ENCODE measurements at regions not wholly inside any gene's neighbourhood (a gene's known extent, or its start where the extent isn't known, plus 50 kb on each side); places are given as distances from the start of the nearest gene placed in this dataset.

DNA sequence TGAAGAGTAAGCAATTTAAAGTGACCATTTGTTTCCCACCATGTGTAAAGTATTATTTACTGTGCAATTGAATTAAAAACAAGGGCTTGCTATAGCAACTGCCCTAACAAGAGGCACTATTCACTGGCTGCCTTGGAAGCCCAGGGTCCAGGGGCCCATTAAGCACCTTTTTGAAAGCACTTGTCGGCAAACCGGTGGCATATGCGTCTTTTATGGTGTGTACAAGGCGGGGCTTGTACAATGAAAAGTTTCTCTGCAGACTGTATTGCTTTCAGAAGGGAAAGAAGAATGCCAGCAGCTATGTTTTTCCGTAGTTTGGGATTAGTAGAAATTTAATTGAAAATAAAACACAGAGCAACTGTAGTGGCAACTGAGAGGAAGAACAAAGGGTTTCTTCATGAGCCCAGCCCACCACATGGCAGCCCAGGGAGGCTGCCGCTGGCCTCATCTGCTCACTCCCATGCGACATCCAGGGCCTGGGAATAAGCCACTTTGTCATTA, 279.5 kb upstream of the PARD3B start:
- TF ChIP-seq CTCF (conservative IDR thresholded peaks at IDR 0.05; ENCODE audit: low read depth in 2 of 2), result no peak
- TF ChIP-seq REST (IDR thresholded peaks at IDR 0.05; ENCODE audit: unreplicated experiment), result no peak
- TF ChIP-seq JUNB (IDR thresholded peaks at IDR 0.05; ENCODE audit: unreplicated experiment), result no peak
- no peak for TF ChIP-seq POLR2AphosphoS5 (IDR thresholded peaks at IDR 0.05; ENCODE audit: low read depth)
- no peak for TF ChIP-seq CREB1 (CRISPR knock-in tag; IDR thresholded peaks at IDR 0.05; ENCODE audit: low read depth)
- no peak for TF ChIP-seq EZH2 (IDR thresholded peaks at IDR 0.05; ENCODE audit: low read depth, unreplicated experiment)
- no peak for TF ChIP-seq ZNF462 (CRISPR knock-in tag; IDR thresholded peaks at IDR 0.05)
- TF ChIP-seq EZH2phosphoT487 (IDR thresholded peaks at IDR 0.05; ENCODE audit: unreplicated experiment), result no peak

Data from GM23338 (cell line).